Large intestine (tissue), 3 donors: ENCODE measurements at regions not wholly inside any gene's neighbourhood (a gene's known extent, or its start where the extent isn't known, plus 50 kb on each side); places are given as distances from the start of the nearest gene placed in this dataset.
"Not testable (repeated sequence)": the region's sequence is repeated elsewhere in the genome, so short reads cannot be mapped to it uniquely, and the experiment has no call there.

Experiments
- DNase-seq, 2 donors: peaks; one replicate each; pipeline versions ENCODE4 v3.0.0 to v3.0.0-alpha.2; 2013
- H3K27ac ChIP-seq: one replicate; pipeline ENCODE4 v1.5.1; 2013; ENCODE audit warnings: low read length
- H3K27me3 ChIP-seq: 2 replicates; pipeline ENCODE4 v1.6.1; 2013; ENCODE audit warnings: low read length; ENCODE audit not compliant: control insufficient read depth, insufficient read depth
- H3K36me3 ChIP-seq: 2 replicates; pipeline ENCODE4 v1.6.1; 2013; ENCODE audit warnings: low read length; ENCODE audit not compliant: control insufficient read depth, insufficient read depth
- H3K4me1 ChIP-seq: one replicate; pipeline ENCODE4 v1.6.1; 2013; ENCODE audit warnings: low read length; ENCODE audit not compliant: control insufficient read depth, insufficient read depth
- H3K4me3 ChIP-seq: one replicate; pipeline ENCODE4 v1.5.1; 2013; ENCODE audit warnings: low read length
- H3K9me3 ChIP-seq: one replicate; pipeline ENCODE4 v1.6.1; 2013; ENCODE audit warnings: mild to moderate bottlenecking, low read depth, low read length, moderate library complexity; ENCODE audit not compliant: control insufficient read depth
- WGBS: methylation state at CpG from one replicate; pipeline ENCODE4 v1.1.5; 2013; ENCODE audit warnings: low lambda C conversion rate; ENCODE audit not compliant: insufficient coverage; 5-methylcytosine and 5-hydroxymethylcytosine counted together

DNA sequence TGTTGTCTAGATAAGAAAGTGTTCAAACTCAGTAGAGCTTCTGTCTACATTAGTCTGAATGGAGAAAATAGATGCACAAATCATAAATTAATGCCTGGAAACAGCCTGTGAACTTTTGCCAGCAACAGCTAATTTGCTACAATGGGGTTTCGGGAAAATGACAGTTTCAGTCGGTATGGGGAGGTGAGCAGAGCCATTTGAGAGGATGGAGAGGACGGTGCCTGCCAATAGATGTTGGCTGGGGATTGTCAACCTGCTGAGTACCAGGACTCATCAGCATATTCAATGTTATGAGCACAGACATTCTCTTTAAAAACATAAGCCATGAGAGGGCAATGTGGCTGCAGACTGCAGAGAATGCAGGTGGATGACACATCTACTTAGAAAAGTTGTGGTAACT, 230.3 kb upstream of the PCDH18 start:
- Histone ChIP-seq H3K4me3 (no peak overlapping the region), H3K9me3 (no peaks in the 10 kb centered on the region), H3K27me3 (no peaks in the 10 kb centered on the region), H3K36me3 (no peaks in the 10 kb centered on the region), H3K27ac (no peak overlapping the region), H3K4me1 (no peaks in the 10 kb centered on the region)
- WGBS = no CpG with 5 or more reads among the region's 3 CpGs
- no peak for DNase-seq

DNA sequence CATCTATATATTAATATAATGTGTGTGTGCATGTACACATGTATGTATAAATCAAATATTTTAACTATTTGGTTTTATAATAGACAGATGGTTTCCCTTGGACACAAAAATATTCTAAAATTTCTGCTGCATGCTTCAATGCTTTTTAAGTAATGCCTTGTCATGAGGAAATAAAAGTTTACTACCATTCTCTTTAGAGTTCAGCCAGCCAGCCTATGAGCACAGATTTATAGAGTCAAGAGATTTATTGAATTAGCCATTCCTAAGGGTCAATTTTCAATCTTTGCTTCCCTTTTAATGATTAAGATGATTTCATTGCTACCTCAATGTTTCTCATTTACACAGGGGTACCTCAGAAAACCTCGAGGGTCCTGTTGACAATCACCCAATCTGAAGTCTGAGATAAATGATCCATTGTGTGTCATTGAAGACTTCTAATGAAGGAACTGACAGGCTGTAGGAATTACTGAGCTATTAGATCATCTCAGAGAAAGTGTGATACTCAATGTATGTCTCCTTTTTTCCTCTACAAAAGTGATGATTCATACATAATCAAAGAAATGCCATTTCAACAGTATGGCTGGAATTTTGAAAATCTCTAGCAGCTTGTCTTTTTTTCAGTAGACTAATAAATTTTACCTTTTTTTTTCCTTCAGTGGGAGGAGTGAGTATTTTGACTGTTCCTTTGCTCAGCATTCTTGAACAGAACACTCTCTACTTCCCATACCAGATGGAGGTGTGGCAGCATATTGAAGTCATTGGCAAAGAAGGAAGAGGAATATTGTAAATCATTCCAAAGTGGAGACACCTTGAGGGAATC, 222.6 kb upstream of the PCDH18 start:
- H3K4me1 ChIP-seq = no peaks in the 10 kb centered on the region
- no peak overlapping the region for H3K27ac ChIP-seq
- H3K4me3 ChIP-seq = no peak overlapping the region
- no peak for DNase-seq
- H3K27me3 ChIP-seq = no peaks in the 10 kb centered on the region
- no peaks in the 10 kb centered on the region for H3K9me3 ChIP-seq
- no CpG with 5 or more reads among the region's 1 CpG for WGBS
- no peaks in the 10 kb centered on the region for H3K36me3 ChIP-seq

DNA sequence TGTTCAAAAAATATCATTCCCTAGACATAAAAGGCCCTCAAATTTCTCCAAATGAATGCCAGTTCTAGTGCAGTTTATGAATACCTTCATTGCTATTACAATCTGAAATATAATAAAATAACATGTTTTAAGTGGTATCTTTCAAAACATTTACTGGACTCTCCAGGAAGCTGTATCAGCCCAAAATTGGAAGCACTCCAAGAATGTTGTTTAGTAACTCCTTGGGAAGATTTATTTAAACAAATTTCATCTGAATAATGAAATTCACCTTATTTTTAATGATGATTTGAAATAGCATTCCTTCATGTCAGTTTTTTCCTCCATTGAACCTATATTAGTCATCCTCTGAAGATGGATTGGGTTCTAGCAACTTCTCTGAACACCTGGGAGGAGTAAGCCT, 217.2 kb upstream of the PCDH18 start:
- H3K9me3 ChIP-seq = no peaks in the 10 kb centered on the region
- no peaks in the 10 kb centered on the region for H3K36me3 ChIP-seq
- no peak overlapping the region for H3K27ac ChIP-seq

GRCh38 chr4:137748616-137749015, 216.3 kb upstream of the PCDH18 start:
- DNase-seq = no peak
- H3K4me3 ChIP-seq = no peak overlapping the region
- no peak overlapping the region for H3K27ac ChIP-seq
- H3K9me3 ChIP-seq = no peaks in the 10 kb centered on the region
- no peaks in the 10 kb centered on the region for H3K27me3 ChIP-seq
- H3K4me1 ChIP-seq = no peaks in the 10 kb centered on the region
- no peaks in the 10 kb centered on the region for H3K36me3 ChIP-seq
- 71% methylated on average over 1 of the region's 3 CpGs for WGBS

More for the DNA sequence above, 217.2 kb upstream of the PCDH18 start:
- no peak for DNase-seq
- H3K27me3 ChIP-seq = no peaks in the 10 kb centered on the region
- no peaks in the 10 kb centered on the region for H3K4me1 ChIP-seq
- no peak overlapping the region for H3K4me3 ChIP-seq

- no peak for DNase-seq
- Histone ChIP-seq H3K27me3 (no peaks in the 10 kb centered on the region), H3K27ac (no peak overlapping the region), H3K4me1 (no peaks in the 10 kb centered on the region), H3K4me3 (no peak overlapping the region), H3K36me3 (no peaks in the 10 kb centered on the region), H3K9me3 (no peaks in the 10 kb centered on the region)
- WGBS = 78% methylated on average over 1 of the region's 1 CpG
Observed at GRCh38 chr4:137740141-137740540, 207.8 kb upstream of the PCDH18 start.

- Histone ChIP-seq H3K36me3 (no peaks in the 10 kb centered on the region), H3K9me3 (no peaks in the 10 kb centered on the region), H3K4me3 (no peak overlapping the region), H3K27ac (no peak overlapping the region), H3K4me1 (no peaks in the 10 kb centered on the region), H3K27me3 (no peaks in the 10 kb centered on the region)
- WGBS = 100% methylated on average over 1 of the region's 1 CpG
- no peak for DNase-seq
Observed at GRCh38 chr4:137739391-137739790, 207.1 kb upstream of the PCDH18 start.

DNA sequence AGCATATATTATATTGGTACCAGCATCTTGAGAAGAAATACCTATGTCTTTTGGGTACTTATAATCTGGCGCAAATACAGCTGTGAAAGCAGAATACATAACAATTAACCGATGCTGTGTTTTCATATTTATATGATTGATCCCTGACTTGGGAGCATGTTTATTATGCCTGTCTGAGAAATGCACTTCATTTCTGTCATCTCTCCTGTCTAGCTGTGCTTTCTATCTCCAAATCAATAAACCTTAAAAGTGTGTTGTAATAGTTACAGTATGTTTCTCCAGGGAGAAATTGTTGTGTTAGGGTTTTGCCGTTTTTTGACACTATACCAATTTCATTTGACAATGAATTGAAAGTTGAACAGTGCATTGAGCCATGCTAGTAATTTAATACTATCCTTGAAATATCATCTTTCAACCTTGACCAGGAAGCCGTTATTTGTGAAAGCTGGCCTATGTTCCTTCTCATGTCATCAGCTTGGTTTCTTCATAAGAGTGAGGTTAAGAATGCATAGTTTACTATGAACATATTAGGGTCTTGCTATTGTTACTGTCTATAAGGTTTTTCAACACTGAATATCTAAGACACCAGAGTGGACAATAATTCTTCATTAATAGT, 206.2 kb upstream of the PCDH18 start:
- H3K36me3 ChIP-seq = no peaks in the 10 kb centered on the region
- WGBS = 90% methylated on average over 2 of the region's 4 CpGs
- no peaks in the 10 kb centered on the region for H3K4me1 ChIP-seq
- no peak overlapping the region for H3K4me3 ChIP-seq
- no peak overlapping the region for H3K27ac ChIP-seq
- H3K9me3 ChIP-seq = peaks cover 6% of the 10 kb centered on the region
- DNase-seq = no peak
- no peaks in the 10 kb centered on the region for H3K27me3 ChIP-seq

- no peaks in the 10 kb centered on the region for H3K4me1 ChIP-seq
- WGBS = no CpG with 5 or more reads among the region's 4 CpGs
- no peak overlapping the region for H3K27ac ChIP-seq
- no peaks in the 10 kb centered on the region for H3K27me3 ChIP-seq
- H3K36me3 ChIP-seq = no peaks in the 10 kb centered on the region
- H3K9me3 ChIP-seq = peaks cover 17% of the 10 kb centered on the region
- no peak for DNase-seq
- H3K4me3 ChIP-seq = no peak overlapping the region
Observed at GRCh38 chr4:137735561-137736104, 203.3 kb upstream of the PCDH18 start.

GRCh38 chr4:137733174-137734141, 201.2 kb upstream of the PCDH18 start:
- not testable (repeated sequence) for DNase-seq, H3K27ac ChIP-seq, H3K4me3 ChIP-seq, H3K27me3 ChIP-seq, H3K4me1 ChIP-seq, H3K36me3 ChIP-seq
- peaks cover 17% of the 10 kb centered on the region for H3K9me3 ChIP-seq
- WGBS = 92% methylated on average over 2 of the region's 44 CpGs

- Histone ChIP-seq H3K4me1 (no peaks in the 10 kb centered on the region), H3K27ac (no peak overlapping the region), H3K27me3 (no peaks in the 10 kb centered on the region), H3K36me3 (no peaks in the 10 kb centered on the region), H3K4me3 (no peak overlapping the region), H3K9me3 (no peaks in the 10 kb centered on the region)
- 83% methylated on average over 1 of the region's 1 CpG for WGBS
- DNase-seq = no peak
Observed at GRCh38 chr4:137722910-137723309, 190.6 kb upstream of the PCDH18 start.
